ENCODE measurements at regions not wholly inside any gene's neighbourhood (a gene's known extent, or its start where the extent isn't known, plus 50 kb on each side); places are given as distances from the start of the nearest gene placed in this dataset.
A peak's percentile ranks its signal among the peaks of the same experiment; 100 is the strongest.

- DNase-seq (ENCODE audit: low read depth), result no peak
Observed at GRCh38 chr7:24475166-24475961, 97.9 kb upstream of the PALS2 start.

DNA sequence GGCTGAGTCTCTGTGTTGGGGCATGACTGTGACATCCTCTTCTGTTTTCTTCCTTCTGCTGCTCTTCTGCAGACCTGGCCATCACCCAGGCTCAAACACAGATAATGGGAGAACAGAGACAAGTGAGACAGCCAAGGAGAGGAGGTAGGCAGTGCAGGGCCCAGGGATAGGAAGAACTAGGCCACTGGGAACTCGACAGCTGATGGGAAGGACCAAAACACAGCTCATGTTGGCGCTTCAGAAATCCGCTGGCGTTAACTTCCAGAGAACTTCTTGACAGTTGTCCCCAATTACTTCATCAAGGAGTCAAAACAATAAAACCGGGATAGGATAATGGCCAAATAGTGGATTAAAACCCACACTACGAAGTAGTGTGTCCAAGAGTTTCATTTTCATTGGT is 97.0 kb upstream of the PALS2 start:
- no peak for DNase-seq (ENCODE audit: low read depth)

DNA sequence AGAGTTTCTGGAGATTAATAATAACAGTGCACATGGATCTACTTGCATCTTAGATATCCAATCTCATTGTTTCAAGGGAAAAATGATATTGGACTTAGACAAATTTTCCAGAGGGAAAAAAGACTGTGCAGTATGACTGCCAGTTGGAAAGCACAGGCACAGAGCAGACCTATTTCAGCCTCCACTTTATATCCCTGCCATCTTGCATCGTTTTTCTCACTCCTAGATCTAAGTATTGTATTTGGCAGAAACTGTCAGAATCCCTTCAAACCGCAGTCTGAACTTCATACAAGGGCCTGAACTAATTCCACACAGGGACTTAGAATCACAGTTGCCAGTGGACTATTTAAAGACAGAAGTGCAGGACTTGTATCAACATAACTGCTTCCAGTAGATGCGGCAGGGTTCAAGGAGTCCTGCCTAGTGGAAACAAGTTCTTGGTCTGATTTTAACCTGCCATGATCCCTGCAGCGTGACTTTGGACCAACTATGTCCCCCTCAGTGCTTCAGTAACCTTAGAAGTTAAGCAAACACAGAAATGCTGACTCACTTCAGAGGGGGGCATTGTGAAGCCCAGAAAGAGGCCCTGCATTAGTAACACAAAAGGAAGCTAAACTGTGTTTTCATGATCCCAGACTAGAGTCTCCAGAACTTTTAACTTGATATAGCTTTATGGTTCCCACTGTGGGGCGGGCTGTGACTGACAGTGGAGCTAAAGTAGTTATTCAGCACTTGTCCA is 95.7 kb upstream of the PALS2 start:
- DNase-seq (ENCODE audit: low read depth), result peak; percentile 93

DNA sequence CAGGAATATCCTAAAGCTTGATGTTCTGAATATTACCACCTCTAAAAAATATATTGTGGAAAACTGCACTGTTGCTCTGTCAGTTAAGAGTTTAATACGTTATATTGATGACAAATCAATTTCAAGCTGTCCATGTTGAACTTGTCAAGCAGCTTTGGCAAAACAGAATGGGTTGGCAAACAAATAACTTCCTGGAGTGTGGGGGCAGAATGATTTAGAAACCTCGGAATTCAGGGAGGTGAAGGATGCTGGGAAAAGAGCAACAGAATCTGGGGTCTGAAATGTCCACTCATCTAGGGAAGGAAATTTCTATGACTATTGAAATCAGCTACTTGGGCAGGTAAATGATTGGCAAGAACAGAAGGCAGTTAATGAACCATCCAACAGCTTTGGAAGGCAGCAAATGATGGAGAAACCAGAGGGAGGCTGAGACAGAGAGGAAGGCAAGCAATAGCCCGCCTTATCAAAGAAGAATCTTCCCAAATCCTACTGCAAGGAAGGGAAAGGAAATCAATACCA is 95.1 kb upstream of the PALS2 start:
- DNase-seq (ENCODE audit: low read depth), result no peak

DNA sequence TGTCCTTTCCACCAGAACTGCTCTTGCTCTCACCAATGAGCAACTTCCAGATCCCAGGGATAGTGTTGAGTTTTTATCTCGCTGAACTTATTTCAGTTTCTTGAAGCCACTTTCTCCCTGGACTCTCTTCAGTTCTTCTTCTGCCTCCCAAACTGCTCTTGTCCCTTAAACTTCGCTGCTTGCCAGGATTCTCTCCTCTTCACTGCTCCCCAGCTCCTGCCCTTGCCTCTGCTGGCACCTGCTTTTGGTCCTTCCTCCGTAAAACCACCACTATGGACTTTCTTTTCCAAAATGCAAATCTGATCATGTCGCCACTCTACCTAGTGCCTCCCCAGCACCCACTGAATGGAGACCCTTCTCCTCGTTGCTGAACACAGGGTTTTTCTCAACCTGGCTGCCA is 92.8 kb upstream of the PALS2 start:
- no peak for DNase-seq (ENCODE audit: low read depth)

- DNase-seq (ENCODE audit: low read depth), result no peak
Observed at GRCh38 chr7:24483804-24484203, 89.4 kb upstream of the PALS2 start.

GRCh38 chr7:24492576-24492975 is 80.7 kb upstream of the PALS2 start:
- no peak for DNase-seq (ENCODE audit: low read depth)

GRCh38 chr7:24494832-24495231 is 78.4 kb upstream of the PALS2 start:
- no peak for DNase-seq (ENCODE audit: low read depth)

DNA sequence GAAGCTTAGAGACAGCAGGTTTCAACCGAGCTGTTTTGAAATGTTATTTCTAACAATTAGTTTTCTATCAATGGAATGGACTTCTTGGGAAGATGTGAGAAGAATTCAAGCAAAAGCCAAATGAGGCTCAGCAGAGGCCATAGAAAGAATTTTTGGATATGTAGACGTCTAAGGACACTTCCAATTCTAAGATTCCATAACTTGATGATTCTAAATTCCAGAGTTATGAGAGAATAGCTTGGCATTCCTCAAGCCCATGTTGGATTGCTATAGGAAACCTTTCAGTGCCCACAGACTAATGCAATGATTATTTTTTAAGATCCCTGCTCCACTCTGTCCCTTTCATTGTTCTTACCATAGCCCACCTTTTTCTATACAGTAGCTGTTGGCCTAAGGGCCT is 77.2 kb upstream of the PALS2 start:
- DNase-seq (ENCODE audit: low read depth), result no peak

DNA sequence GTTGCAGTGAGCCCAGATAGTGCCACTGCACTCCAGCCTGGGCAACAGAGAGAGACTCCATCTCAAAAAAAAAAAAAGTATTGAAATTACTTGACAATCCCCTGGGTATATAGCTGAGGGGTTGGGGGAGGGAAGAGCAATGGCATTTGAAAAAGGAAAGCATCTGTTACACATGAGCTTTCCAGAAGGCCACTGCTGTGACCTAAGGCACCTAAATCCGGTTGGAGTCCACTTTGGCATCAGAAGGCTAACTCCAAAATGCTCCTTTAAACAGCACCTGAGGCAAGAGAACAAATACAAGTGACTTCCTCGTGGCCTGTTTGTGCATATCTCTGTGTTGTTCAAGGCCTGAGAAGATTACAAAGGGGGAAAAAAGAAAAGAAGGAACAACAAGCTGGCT is 74.8 kb upstream of the PALS2 start:
- no peak for DNase-seq (ENCODE audit: low read depth)

DNA sequence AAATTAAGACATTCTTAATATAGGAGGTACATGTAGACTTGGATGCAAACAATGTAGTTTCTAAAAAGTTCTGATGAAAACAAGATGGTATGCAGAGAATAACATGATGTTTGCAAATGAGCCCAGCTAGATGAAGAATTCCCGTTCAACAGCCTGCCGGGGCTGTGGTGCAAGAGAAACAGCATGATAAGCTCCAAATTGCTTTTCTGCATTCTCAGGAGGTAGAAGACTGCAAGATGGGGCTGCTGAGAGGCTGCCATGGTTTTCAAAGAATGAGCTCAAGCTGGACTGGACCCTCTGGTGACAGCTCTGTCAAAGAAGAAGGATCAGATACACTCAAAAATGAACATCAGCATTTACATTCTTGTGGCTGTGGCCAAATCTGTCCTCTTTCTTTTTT is 73.4 kb upstream of the PALS2 start:
- no peak for DNase-seq (ENCODE audit: low read depth)

DNA sequence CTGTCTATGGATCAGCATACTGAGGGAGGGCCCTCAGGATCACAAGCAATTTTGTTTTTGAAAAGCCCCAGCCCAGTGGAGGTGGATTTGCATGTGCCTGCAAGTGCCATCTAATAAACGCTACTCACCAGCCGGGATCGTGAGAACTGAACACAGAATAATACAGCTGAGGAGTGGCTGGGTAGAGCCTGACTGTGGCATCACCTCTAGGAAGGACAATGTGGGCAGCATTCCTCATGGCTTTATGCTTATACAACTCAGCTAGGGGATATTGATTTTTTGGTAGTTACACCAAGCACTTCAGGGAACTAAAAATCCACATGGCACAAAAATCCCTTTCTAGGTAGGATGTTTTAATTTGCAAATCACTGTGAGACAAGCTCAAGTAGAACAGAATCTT is 72.7 kb upstream of the PALS2 start:
- DNase-seq (ENCODE audit: low read depth), result no peak

GRCh38 chr7:24501009-24501408 is 72.2 kb upstream of the PALS2 start:
- no peak for DNase-seq (ENCODE audit: low read depth)

- DNase-seq (ENCODE audit: low read depth), result no peak
Observed at GRCh38 chr7:24501443-24502134, 71.7 kb upstream of the PALS2 start.

DNA sequence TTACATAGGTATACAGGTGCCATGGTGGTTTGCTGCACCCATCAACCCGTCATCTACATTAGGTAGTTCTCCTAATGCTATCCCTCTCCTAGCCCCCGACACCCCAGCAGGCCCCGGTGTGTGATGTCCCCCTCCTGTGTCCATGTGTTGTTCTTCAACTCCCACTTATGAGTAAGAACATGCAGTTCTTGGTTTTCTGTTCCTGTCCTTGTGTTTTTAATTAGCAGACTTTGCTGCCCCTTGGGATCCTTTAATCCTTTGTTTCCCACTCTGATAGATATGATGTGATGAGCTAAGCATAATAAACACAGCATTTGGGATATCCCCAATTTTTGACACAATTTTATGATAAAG is 71.1 kb upstream of the PALS2 start:
- DNase-seq (ENCODE audit: low read depth), result no peak

DNA sequence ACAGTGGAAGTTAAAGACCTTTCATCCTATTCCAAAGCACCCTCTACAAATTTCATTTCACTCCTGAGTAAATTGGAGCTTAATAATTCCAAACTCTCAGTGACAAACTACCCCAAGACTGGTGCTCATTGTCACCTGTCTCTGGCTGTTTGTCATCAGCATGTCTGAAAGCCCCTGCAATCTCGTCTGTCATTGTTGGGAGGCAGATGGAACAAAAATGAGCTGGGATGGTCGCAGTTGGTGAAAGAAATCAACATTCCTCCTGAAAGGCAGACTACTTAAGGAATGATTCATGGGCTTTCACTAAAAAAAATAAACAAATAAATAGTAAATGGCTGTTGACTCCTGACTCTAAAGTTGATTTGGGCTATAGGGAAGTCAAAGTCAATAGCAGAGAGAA is 69.7 kb upstream of the PALS2 start:
- peak; percentile 72 for DNase-seq (ENCODE audit: low read depth)

- DNase-seq (ENCODE audit: low read depth), result peak; percentile 35
Observed at GRCh38 chr7:24504040-24504439, 69.2 kb upstream of the PALS2 start.

- DNase-seq (ENCODE audit: low read depth), result no peak
Observed at GRCh38 chr7:24504836-24505235, 68.4 kb upstream of the PALS2 start.

- no peak for DNase-seq (ENCODE audit: low read depth)
Observed at GRCh38 chr7:24505968-24506367, 67.3 kb upstream of the PALS2 start.

GRCh38 chr7:24508316-24508715 is 64.9 kb upstream of the PALS2 start:
- DNase-seq (ENCODE audit: low read depth), result no peak

DNA sequence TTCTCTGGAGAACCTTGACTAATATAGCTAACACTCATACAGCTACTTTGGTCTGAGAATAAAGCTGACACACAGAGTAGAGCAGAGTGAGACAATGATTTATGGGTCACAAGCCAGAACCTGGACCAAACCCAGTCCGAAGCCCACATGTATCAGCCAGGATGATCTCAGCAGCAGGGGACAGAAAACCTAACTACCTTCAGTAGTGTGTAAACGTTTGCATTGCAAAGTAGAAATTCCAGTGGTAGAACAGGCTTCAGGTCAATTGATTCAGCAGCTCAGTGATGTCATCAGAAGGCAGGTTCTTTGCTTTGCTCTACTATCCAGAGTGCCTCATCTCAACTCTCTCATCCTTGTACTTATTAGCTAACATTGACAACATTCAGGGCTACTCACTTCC is 62.5 kb upstream of the PALS2 start:
- no peak for DNase-seq (ENCODE audit: low read depth)

DNA sequence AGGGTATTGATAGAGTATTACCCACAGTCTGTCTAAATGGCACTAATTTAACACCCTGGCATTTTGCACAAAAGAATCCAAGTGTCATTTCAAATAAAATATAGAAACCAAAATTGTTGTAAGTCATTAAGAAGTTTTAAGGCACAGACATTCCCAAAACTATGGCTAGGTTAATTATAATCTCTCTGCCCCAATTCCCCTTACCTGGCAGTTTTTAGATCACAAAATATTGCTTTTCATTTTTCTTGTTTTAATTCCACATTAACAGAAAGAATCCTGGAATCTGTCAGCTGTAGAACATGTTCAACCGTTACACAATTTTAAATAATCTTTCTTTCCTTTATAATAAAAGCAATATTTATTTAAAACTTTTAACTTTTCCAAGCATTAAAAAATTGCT is 56.1 kb upstream of the PALS2 start:
- no peak for DNase-seq (ENCODE audit: low read depth)

All from LHCN-M2 (cell line).